ENCODE measurements at regions not wholly inside any gene's neighbourhood (a gene's known extent, or its start where the extent isn't known, plus 50 kb on each side); places are given as distances from the start of the nearest gene placed in this dataset.

DNA sequence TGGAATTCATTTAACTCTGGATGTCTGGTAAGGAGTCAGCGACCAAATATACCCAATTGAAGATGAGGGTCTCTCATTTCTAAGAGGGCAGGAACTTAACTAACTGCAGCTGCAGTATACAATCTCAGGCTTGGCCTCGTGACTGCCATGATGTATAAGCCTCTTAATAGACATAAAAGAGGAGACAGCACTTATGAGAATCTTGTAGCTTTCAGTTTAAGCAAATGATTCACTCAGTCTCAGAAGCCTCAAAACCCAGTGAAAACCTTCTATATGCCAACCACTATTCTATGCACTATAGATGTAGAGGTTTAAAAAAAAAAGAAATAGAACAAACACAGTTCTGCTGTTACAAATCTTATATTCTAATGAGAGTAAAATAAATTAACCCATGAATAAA lies 513.9 kb downstream of the TBL1XR1 start:
- no peak overlapping the region for H2AFZ ChIP-seq (ENCODE audit: insufficient read depth, low read depth, low read length, poor library complexity, severe bottlenecking)
- Mint-ChIP-seq H3K36me3 (no peaks in the 10 kb centered on the region), H3K27ac (no peak overlapping the region), H3K9me3 (peaks cover 4 to 24% (median 11%) of the 10 kb centered on the region in 7 donors), H3K4me1 (no peaks in the 10 kb centered on the region), H3K27me3 (ENCODE audit: low read depth in 3 of 3) (peaks cover 0 to 2% (median 0%) of the 10 kb centered on the region in 3 donors), H3K4me3 (no peak overlapping the region)
- H3K4me3 ChIP-seq (replicated peaks in 1 of 3; ENCODE audit: low read depth in 2 of 3, low read length in 3 of 3), result no peak overlapping the region
- no peak overlapping the region for H3K27ac ChIP-seq (ENCODE audit: low read depth in 1 of 2, low read length in 2 of 2)
- no peak overlapping the region for H3K9ac ChIP-seq (ENCODE audit: insufficient read depth, low read length, poor library complexity, severe bottlenecking)
- H3K4me1 ChIP-seq (ENCODE audit: control insufficient read depth in 1 of 2, insufficient read depth in 2 of 2, low read length in 2 of 2), result no peaks in the 10 kb centered on the region
- no peaks in the 10 kb centered on the region for H3K36me3 ChIP-seq (replicated peaks in 1 of 2; ENCODE audit: control insufficient read depth in 1 of 2, insufficient read depth in 2 of 2, low read length in 2 of 2)
- H3K79me2 ChIP-seq (ENCODE audit: insufficient read depth, low read length), result no peaks in the 10 kb centered on the region
- H3K27me3 ChIP-seq (ENCODE audit: control insufficient read depth in 2 of 2, insufficient read depth in 2 of 2, low read length in 2 of 2), result no peaks in the 10 kb centered on the region
- no peak for DNase-seq
- TF ChIP-seq, protein P1, sequence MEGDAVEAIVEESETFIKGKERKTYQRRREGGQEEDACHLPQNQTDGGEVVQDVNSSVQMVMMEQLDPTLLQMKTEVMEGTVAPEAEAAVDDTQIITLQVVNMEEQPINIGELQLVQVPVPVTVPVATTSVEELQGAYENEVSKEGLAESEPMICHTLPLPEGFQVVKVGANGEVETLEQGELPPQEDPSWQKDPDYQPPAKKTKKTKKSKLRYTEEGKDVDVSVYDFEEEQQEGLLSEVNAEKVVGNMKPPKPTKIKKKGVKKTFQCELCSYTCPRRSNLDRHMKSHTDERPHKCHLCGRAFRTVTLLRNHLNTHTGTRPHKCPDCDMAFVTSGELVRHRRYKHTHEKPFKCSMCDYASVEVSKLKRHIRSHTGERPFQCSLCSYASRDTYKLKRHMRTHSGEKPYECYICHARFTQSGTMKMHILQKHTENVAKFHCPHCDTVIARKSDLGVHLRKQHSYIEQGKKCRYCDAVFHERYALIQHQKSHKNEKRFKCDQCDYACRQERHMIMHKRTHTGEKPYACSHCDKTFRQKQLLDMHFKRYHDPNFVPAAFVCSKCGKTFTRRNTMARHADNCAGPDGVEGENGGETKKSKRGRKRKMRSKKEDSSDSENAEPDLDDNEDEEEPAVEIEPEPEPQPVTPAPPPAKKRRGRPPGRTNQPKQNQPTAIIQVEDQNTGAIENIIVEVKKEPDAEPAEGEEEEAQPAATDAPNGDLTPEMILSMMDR (IDR thresholded peaks at IDR 0.05), result no peak
- 100% methylated on average over 1 of the region's 2 CpGs for WGBS (ENCODE audit: insufficient coverage)
- no peak overlapping the region for H3K4me2 ChIP-seq (replicated peaks; ENCODE audit: extremely low read depth, low read length, poor library complexity, severe bottlenecking)
- no peaks in the 10 kb centered on the region for H4K20me1 ChIP-seq (ENCODE audit: insufficient read depth, low read length)
- peaks cover 0 to 8% of the 10 kb centered on the region in 2 donors for H3K9me3 ChIP-seq (replicated peaks in 1 of 2; ENCODE audit: control insufficient read depth in 1 of 2, insufficient read depth in 1 of 2, low read length in 2 of 2)
- intact Hi-C loops (cut with micrococcal nuclease), result no loop called here

DNA sequence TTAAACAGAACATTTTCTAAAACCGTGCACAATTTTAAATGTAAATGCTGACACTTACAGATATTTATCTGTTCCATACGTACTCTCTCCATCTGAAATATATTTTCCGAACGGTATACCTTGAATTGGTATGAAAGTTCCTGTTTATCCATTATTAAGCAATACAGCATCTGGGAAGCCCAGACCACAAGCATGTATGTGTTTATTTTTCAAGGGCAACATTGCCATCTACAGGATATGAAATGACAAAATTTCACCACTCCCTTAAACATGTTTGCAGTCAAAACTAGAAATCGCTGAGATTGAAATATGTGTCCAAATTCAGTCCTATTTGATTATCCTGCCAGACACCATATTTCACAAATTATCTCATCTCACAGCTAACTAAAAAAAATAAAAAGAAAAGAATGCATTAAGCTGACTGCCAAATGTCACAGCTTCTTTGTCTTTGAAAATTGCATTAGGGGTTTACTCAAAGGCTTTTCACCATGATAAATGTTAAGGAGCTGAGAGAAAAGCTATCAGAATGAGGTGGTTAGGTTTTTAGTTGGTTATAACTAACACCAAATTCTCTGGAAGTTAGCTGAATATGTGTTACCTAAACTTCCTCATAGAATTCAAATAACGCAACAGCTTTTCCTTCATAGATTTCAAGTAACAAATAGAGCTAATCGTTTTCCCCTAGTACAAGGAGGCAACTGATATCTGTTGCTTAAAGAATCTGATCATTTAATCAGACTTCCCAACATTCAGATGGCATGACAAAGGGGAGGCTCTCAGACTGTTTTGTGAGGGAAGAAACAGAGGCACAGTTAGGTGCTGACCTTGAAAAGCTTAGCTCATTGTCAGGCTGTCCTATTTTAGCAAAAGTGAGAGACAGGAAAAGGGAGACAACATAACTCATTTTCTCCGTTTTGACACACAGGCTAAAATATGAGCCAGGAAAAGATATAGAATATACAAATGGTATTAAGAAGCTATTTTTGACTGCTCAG lies 533.1 kb downstream of the TBL1XR1 start:
- Histone ChIP-seq H3K27ac (ENCODE audit: low read depth in 1 of 2, low read length in 2 of 2) (no peak overlapping the region), H3K4me2 (replicated peaks; ENCODE audit: extremely low read depth, low read length, poor library complexity, severe bottlenecking) (no peak overlapping the region), H3K4me3 (replicated peaks in 1 of 3; ENCODE audit: low read depth in 2 of 3, low read length in 3 of 3) (no peak overlapping the region), H3K9me3 (replicated peaks in 1 of 2; ENCODE audit: control insufficient read depth in 1 of 2, insufficient read depth in 1 of 2, low read length in 2 of 2) (no peaks in the 10 kb centered on the region), H3K4me1 (ENCODE audit: control insufficient read depth in 1 of 2, insufficient read depth in 2 of 2, low read length in 2 of 2) (no peaks in the 10 kb centered on the region), H3K36me3 (replicated peaks in 1 of 2; ENCODE audit: control insufficient read depth in 1 of 2, insufficient read depth in 2 of 2, low read length in 2 of 2) (no peaks in the 10 kb centered on the region), H4K20me1 (ENCODE audit: insufficient read depth, low read length) (no peaks in the 10 kb centered on the region), H2AFZ (ENCODE audit: insufficient read depth, low read depth, low read length, poor library complexity, severe bottlenecking) (peak overlapping the region; percentile 10), H3K27me3 (ENCODE audit: control insufficient read depth in 2 of 2, insufficient read depth in 2 of 2, low read length in 2 of 2) (no peaks in the 10 kb centered on the region), H3K9ac (ENCODE audit: insufficient read depth, low read length, poor library complexity, severe bottlenecking) (no peak overlapping the region), H3K79me2 (ENCODE audit: insufficient read depth, low read length) (no peaks in the 10 kb centered on the region)
- H3K36me3 Mint-ChIP-seq, result no peaks in the 10 kb centered on the region
- no CpG with 5 or more reads among the region's 8 CpGs for WGBS (ENCODE audit: insufficient coverage)
- H3K27me3 Mint-ChIP-seq (ENCODE audit: low read depth in 3 of 3), result peaks cover 0 to 1% (median 0%) of the 10 kb centered on the region in 3 donors
- intact Hi-C loops (cut with micrococcal nuclease), result no loop called here
- no peak overlapping the region for H3K4me3 Mint-ChIP-seq
- no peaks in the 10 kb centered on the region for H3K9me3 Mint-ChIP-seq
- TF ChIP-seq, protein P1 (IDR thresholded peaks at IDR 0.05), result no peak
- peaks cover 4% of the 10 kb centered on the region for H3K4me1 Mint-ChIP-seq
- DNase-seq, result no peak
- no peak overlapping the region for H3K27ac Mint-ChIP-seq
